IMR-90 (cell line): ENCODE measurements at regions not wholly inside any gene's neighbourhood (a gene's known extent, or its start where the extent isn't known, plus 50 kb on each side); places are given as distances from the start of the nearest gene placed in this dataset.

Experiments used
- ATAC-seq: fragments of 200-7000 bp; cut with Tn5 transposase; 2 replicates; pipeline ENCODE4 v1.9.1; 2020; ENCODE audit warnings: low read depth, mild to moderate bottlenecking, moderate library complexity
- BruUV-seq: library from RNA; stranded (reverse); fragments of 400-500 nt; replicated peaks from 2 replicates; lab custom pipeline; 2021; lab: Mats Ljungman, UMichigan
- CTCF ChIA-PET: fragments of 300-600 bp; formaldehyde crosslinking; extraction: SDS; loops from one replicate; lab custom pipeline; 2021; ENCODE audit warnings: antibody characterized with exemption; lab: Yijun Ruan, JAX
- POLR2A ChIA-PET: fragments of 300-600 bp; sonication (Branson Sonifier 250); formaldehyde crosslinking; loops from one replicate; lab custom pipeline; 2022; ENCODE audit warnings: antibody characterized with exemption; ENCODE audit not compliant: unreplicated experiment; lab: Charles Lee
- DNase-seq: peaks from one replicate; pipeline ENCODE4 v3.0.0; 2013
- H2AFZ ChIP-seq: replicated peaks from 2 replicates; pipeline ENCODE3; 2013; ENCODE audit warnings: low read length, mild to moderate bottlenecking; ENCODE audit not compliant: poor library complexity
- H2AK5ac ChIP-seq: 2 replicates; pipeline ENCODE4 v1.6.1; 2013; ENCODE audit warnings: low read depth, low read length, inconsistent platforms
- H2AK9ac ChIP-seq: replicated peaks from 2 replicates; pipeline ENCODE3; 2013; ENCODE audit warnings: mild to moderate bottlenecking, low read depth, low read length, moderate library complexity; ENCODE audit not compliant: poor library complexity
- H2BK120ac ChIP-seq: 2 replicates; pipeline ENCODE4 v1.6.1; 2013; ENCODE audit warnings: low read depth, low read length, inconsistent platforms
- H2BK15ac ChIP-seq: 3 replicates; pipeline ENCODE4 v1.6.1; 2013; ENCODE audit warnings: low read depth, low read length, inconsistent platforms
- H2BK20ac ChIP-seq: 2 replicates; pipeline ENCODE4 v1.6.1; 2013; ENCODE audit warnings: low read depth, mild to moderate bottlenecking, inconsistent platforms, low read length, moderate library complexity
- H2BK5ac ChIP-seq: 2 replicates; pipeline ENCODE4 v1.6.1; 2013; ENCODE audit warnings: mild to moderate bottlenecking, low read depth, low read length, inconsistent platforms; ENCODE audit not compliant: poor library complexity, severe bottlenecking
- H3K14ac ChIP-seq: replicated peaks from 2 replicates; pipeline ENCODE4 v1.6.1; 2013; ENCODE audit warnings: low read depth, low read length, inconsistent platforms
- H3K18ac ChIP-seq: 2 replicates; pipeline ENCODE4 v1.6.1; 2013; ENCODE audit warnings: low read depth, low read length, control low read depth
- H3K23ac ChIP-seq: 2 replicates; pipeline ENCODE4 v1.6.1; 2013; ENCODE audit warnings: low read depth, low read length, inconsistent platforms
- H3K27ac ChIP-seq: 2 replicates; pipeline ENCODE4 v1.5.1; 2013; ENCODE audit warnings: mild to moderate bottlenecking, control low read depth, low read length; ENCODE audit not compliant: insufficient read depth
- H3K27me3 ChIP-seq: 2 replicates; pipeline ENCODE4 v1.6.1; 2013; ENCODE audit warnings: low read length; ENCODE audit not compliant: control insufficient read depth, insufficient read depth
- H3K36me3 ChIP-seq: 2 replicates; pipeline ENCODE4 v1.6.1; 2013; ENCODE audit warnings: low read length, mixed read lengths; ENCODE audit not compliant: control insufficient read depth, insufficient read depth
- H3K4ac ChIP-seq: 2 replicates; pipeline ENCODE4 v1.6.1; 2013; ENCODE audit warnings: low read depth, low read length, inconsistent platforms
- H3K4me1 ChIP-seq: 2 replicates; pipeline ENCODE4 v1.6.1; 2013; ENCODE audit warnings: low read length, mixed read lengths; ENCODE audit not compliant: control insufficient read depth, insufficient read depth
- H3K4me2 ChIP-seq: 2 replicates; pipeline ENCODE4 v1.6.1; 2013; ENCODE audit warnings: low read depth, mild to moderate bottlenecking, control low read depth, low read length, moderate library complexity
- H3K4me3 ChIP-seq: 2 replicates; pipeline ENCODE4 v1.5.1; 2013; ENCODE audit warnings: low read depth, mild to moderate bottlenecking, control low read depth, low read length, moderate library complexity; ENCODE audit not compliant: insufficient read depth
- H3K56ac ChIP-seq: 2 replicates; pipeline ENCODE4 v1.6.1; 2013; ENCODE audit warnings: low read length, inconsistent platforms; ENCODE audit not compliant: insufficient read depth; ENCODE audit errors: extremely low read depth
- H3K79me1 ChIP-seq, 2 experiments: 2 replicates each; pipeline ENCODE4 v1.6.1; 2013; ENCODE audit warnings: low read length in 2 of 2, inconsistent platforms in 1 of 2, low read depth in 1 of 2
- H3K9ac ChIP-seq: 2 replicates; pipeline ENCODE4 v1.6.1; 2013; ENCODE audit warnings: low read depth, low read length, control low read depth
- H3K9me1 ChIP-seq: 2 replicates; pipeline ENCODE4 v1.6.1; 2013; ENCODE audit warnings: low read length, inconsistent platforms; ENCODE audit not compliant: insufficient read depth
- H3K9me3 ChIP-seq: 2 replicates; pipeline ENCODE4 v1.6.1; 2013; ENCODE audit warnings: low read length; ENCODE audit not compliant: control insufficient read depth, insufficient read depth
- H4K20me1 ChIP-seq: 2 replicates; pipeline ENCODE4 v1.6.1; 2013; ENCODE audit warnings: low read length, inconsistent platforms; ENCODE audit not compliant: insufficient read depth
- H4K5ac ChIP-seq: 2 replicates; pipeline ENCODE4 v1.6.1; 2013; ENCODE audit warnings: mild to moderate bottlenecking, low read depth, low read length, control low read depth
- H4K8ac ChIP-seq, 2 experiments: 2 replicates each; pipeline ENCODE4 v1.6.1; 2013; ENCODE audit warnings: low read depth in 2 of 2, low read length in 2 of 2, control low read depth in 1 of 2, inconsistent platforms in 1 of 2
- H4K91ac ChIP-seq: 2 replicates; pipeline ENCODE4 v1.6.1; 2013; ENCODE audit warnings: low read depth, low read length, inconsistent platforms; ENCODE audit not compliant: insufficient read depth
- CEBPB ChIP-seq: IDR thresholded peaks from 2 replicates; pipeline ENCODE4 v1.6.1; 2012; ENCODE audit warnings: low read depth, low read length, improper control_type of control experiment
- FOS ChIP-seq: fragments of 150-350 bp; IDR thresholded peaks from 2 replicates; pipeline ENCODE4 v1.6.1; 2016; ENCODE audit warnings: low read depth, low read length
- MAFK ChIP-seq: IDR thresholded peaks from 2 replicates; pipeline ENCODE4 v1.6.1; 2012; ENCODE audit warnings: low read depth, low read length, improper control_type of control experiment
- MXI1 ChIP-seq: IDR thresholded peaks from 2 replicates; pipeline ENCODE4 v1.6.1; 2012; ENCODE audit warnings: low read depth, mild to moderate bottlenecking, low read length, moderate library complexity, borderline replicate concordance
- POLR2A ChIP-seq: IDR thresholded peaks from 2 replicates; pipeline ENCODE4 v1.6.1; 2012; ENCODE audit warnings: mild to moderate bottlenecking, low read depth, low read length
- RCOR1 ChIP-seq: IDR thresholded peaks from 2 replicates; pipeline ENCODE4 v1.6.1; 2012; ENCODE audit warnings: mild to moderate bottlenecking, low read length, improper control_type of control experiment; ENCODE audit not compliant: insufficient replicate concordance
- RFX5 ChIP-seq: IDR thresholded peaks from 2 replicates; pipeline ENCODE4 v1.8.0; 2012; ENCODE audit warnings: low read depth, mild to moderate bottlenecking, low read length, moderate library complexity
- WGBS, 2 experiments: methylation state at CpG; one replicate each; pipeline versions ENCODE4 v1.1.5 to v1.1.7; 2013; ENCODE audit warnings: missing lambda C conversion rate in 2 of 2; ENCODE audit not compliant: insufficient read length in 1 of 2; ENCODE audit errors: extremely low coverage in 2 of 2; 5-methylcytosine and 5-hydroxymethylcytosine counted together
- dilution Hi-C: fragments of 300-500 bp; cut with HindIII; formaldehyde crosslinking; loops from one replicate; pipeline ENCODE4 v1.14.3; 2018; ENCODE audit warnings: low sequenced_read_pairs; ENCODE audit not compliant: unreplicated experiment
- in situ Hi-C: fragments of 300-500 bp; cut with MboI; formaldehyde crosslinking; loops from 3 replicates; pipeline ENCODE4 v1.14.3; 2019; ENCODE audit warnings: low sequenced_read_pairs, inconsistent platforms, mixed read lengths
- intact Hi-C: fragments of 100-400 bp; cut with micrococcal nuclease; formaldehyde crosslinking; loops from 2 replicates; pipeline ENCODE4 v1.10.0; 2022
- TF ChIP-seq, protein P1 (sequence below): fragments of 150-350 bp; IDR thresholded peaks from 2 replicates; pipeline ENCODE4 v1.6.1; 2017; ENCODE audit warnings: mild to moderate bottlenecking, antibody characterized with exemption, low read length, low read depth
- TF ChIP-seq, protein P2 (sequence below): conservative IDR thresholded peaks from 2 replicates; pipeline ENCODE4 v1.5.1; 2012; ENCODE audit warnings: mild to moderate bottlenecking, low read depth, low read length, improper control_type of control experiment

DNA sequence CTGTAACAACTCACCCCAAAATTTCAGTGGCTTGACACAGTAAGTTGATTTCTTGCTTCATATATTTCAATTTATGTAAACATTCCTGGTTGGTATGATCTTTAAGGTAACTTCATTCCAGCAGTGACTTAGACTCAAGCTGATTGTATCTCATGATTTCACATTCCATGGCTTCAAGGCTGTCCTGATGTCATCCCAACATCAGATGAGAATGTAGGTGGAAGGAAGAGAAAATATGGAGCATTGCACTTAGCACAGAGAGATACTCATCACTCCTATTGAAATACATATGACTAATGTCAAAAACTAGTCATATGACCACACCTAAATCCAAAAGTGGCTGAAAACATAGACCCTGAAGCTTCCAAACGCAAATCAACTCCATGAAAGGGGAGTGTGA, 793.8 kb downstream of the TBL1XR1 start:
- H4K5ac ChIP-seq, result no peak overlapping the region
- BruUV-seq, result no TSS peak
- no peaks in the 10 kb centered on the region for H3K79me1 ChIP-seq
- no peaks in the 10 kb centered on the region for H3K9me1 ChIP-seq
- no peaks in the 10 kb centered on the region for H3K27me3 ChIP-seq
- TF ChIP-seq MXI1 (no peak), MAFK (no peak), FOS (no peak), POLR2A (no peak), RCOR1 (no peak), CEBPB (no peak), RFX5 (no peak)
- TF ChIP-seq, protein P1, sequence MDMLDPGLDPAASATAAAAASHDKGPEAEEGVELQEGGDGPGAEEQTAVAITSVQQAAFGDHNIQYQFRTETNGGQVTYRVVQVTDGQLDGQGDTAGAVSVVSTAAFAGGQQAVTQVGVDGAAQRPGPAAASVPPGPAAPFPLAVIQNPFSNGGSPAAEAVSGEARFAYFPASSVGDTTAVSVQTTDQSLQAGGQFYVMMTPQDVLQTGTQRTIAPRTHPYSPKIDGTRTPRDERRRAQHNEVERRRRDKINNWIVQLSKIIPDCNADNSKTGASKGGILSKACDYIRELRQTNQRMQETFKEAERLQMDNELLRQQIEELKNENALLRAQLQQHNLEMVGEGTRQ, result no peak
- TF ChIP-seq, protein P2, sequence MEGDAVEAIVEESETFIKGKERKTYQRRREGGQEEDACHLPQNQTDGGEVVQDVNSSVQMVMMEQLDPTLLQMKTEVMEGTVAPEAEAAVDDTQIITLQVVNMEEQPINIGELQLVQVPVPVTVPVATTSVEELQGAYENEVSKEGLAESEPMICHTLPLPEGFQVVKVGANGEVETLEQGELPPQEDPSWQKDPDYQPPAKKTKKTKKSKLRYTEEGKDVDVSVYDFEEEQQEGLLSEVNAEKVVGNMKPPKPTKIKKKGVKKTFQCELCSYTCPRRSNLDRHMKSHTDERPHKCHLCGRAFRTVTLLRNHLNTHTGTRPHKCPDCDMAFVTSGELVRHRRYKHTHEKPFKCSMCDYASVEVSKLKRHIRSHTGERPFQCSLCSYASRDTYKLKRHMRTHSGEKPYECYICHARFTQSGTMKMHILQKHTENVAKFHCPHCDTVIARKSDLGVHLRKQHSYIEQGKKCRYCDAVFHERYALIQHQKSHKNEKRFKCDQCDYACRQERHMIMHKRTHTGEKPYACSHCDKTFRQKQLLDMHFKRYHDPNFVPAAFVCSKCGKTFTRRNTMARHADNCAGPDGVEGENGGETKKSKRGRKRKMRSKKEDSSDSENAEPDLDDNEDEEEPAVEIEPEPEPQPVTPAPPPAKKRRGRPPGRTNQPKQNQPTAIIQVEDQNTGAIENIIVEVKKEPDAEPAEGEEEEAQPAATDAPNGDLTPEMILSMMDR, result no peak
- H3K9me3 ChIP-seq, result no peaks in the 10 kb centered on the region
- no peak overlapping the region for H3K18ac ChIP-seq
- no peak overlapping the region for H2AK5ac ChIP-seq
- ChIA-PET POLR2A (no interaction called here), CTCF (no interaction called here)
- H3K27ac ChIP-seq, result no peak overlapping the region
- H3K36me3 ChIP-seq, result no peaks in the 10 kb centered on the region
- H3K23ac ChIP-seq, result no peak overlapping the region
- H2BK120ac ChIP-seq, result no peak overlapping the region
- no peak overlapping the region for H4K91ac ChIP-seq
- dilution Hi-C loops (no loop called here), intact Hi-C loops (no loop called here), in situ Hi-C loops (no loop called here)
- no peak overlapping the region for H3K14ac ChIP-seq
- H3K4ac ChIP-seq, result no peak overlapping the region
- ATAC-seq (no peak), DNase-seq (no peak)
- no peak overlapping the region for H2AFZ ChIP-seq
- no peak overlapping the region for H4K8ac ChIP-seq
- no peak overlapping the region for H2BK20ac ChIP-seq
- H4K20me1 ChIP-seq, result no peaks in the 10 kb centered on the region
- H3K56ac ChIP-seq, result no peak overlapping the region
- no peak overlapping the region for H3K9ac ChIP-seq
- H2BK15ac ChIP-seq, result no peak overlapping the region
- no peak overlapping the region for H3K4me2 ChIP-seq
- H3K4me1 ChIP-seq, result no peaks in the 10 kb centered on the region
- H3K4me3 ChIP-seq, result no peak overlapping the region
- H2AK9ac ChIP-seq, result no peak overlapping the region
- WGBS, 2 experiments, result no CpG with 5 or more reads among the region's 1 CpG
- H2BK5ac ChIP-seq, result no peak overlapping the region
